ENCODE measurements at regions not wholly inside any gene's neighbourhood (a gene's known extent, or its start where the extent isn't known, plus 50 kb on each side); places are given as distances from the start of the nearest gene placed in this dataset.
A peak's percentile ranks its signal among the peaks of the same experiment; 100 is the strongest.

- no peak for DNase-seq (ENCODE audit: low read depth)
- TF ChIP-seq, protein P1, sequence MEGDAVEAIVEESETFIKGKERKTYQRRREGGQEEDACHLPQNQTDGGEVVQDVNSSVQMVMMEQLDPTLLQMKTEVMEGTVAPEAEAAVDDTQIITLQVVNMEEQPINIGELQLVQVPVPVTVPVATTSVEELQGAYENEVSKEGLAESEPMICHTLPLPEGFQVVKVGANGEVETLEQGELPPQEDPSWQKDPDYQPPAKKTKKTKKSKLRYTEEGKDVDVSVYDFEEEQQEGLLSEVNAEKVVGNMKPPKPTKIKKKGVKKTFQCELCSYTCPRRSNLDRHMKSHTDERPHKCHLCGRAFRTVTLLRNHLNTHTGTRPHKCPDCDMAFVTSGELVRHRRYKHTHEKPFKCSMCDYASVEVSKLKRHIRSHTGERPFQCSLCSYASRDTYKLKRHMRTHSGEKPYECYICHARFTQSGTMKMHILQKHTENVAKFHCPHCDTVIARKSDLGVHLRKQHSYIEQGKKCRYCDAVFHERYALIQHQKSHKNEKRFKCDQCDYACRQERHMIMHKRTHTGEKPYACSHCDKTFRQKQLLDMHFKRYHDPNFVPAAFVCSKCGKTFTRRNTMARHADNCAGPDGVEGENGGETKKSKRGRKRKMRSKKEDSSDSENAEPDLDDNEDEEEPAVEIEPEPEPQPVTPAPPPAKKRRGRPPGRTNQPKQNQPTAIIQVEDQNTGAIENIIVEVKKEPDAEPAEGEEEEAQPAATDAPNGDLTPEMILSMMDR (conservative IDR thresholded peaks at IDR 0.05; ENCODE audit: control insufficient read depth, insufficient read depth, low read depth, low read length), result no peak
- H3K4me3 ChIP-seq (ENCODE audit: control insufficient read depth, low read depth, low read length), result no peak overlapping the region
These were observed 1141.6 kb downstream of the IGSF11 start for GRCh38 chr3:117893001-117893400.

DNA sequence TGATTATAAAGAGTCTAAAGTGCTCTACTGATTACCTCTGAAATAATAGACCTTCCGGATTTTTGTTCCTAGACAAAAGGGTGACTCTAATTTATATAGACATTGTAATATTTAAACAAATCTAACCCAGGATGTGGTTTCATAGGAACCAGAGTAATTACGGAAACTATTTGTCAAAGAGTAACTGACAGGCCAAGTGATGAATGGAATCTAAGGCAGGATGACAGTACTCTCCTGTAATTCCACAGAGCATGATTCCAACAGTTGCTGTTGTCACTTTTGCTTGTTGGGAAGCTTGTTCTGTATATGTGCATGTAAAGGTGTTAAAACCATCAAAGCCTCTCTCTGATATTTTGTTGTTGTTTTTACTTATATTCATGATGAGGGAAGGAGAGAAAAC is 1141.0 kb downstream of the IGSF11 start:
- H3K4me3 ChIP-seq (ENCODE audit: control insufficient read depth, low read depth, low read length), result no peak overlapping the region
- TF ChIP-seq, protein P1 (conservative IDR thresholded peaks at IDR 0.05; ENCODE audit: control insufficient read depth, insufficient read depth, low read depth, low read length), result no peak
- DNase-seq (ENCODE audit: low read depth), result no peak

DNA sequence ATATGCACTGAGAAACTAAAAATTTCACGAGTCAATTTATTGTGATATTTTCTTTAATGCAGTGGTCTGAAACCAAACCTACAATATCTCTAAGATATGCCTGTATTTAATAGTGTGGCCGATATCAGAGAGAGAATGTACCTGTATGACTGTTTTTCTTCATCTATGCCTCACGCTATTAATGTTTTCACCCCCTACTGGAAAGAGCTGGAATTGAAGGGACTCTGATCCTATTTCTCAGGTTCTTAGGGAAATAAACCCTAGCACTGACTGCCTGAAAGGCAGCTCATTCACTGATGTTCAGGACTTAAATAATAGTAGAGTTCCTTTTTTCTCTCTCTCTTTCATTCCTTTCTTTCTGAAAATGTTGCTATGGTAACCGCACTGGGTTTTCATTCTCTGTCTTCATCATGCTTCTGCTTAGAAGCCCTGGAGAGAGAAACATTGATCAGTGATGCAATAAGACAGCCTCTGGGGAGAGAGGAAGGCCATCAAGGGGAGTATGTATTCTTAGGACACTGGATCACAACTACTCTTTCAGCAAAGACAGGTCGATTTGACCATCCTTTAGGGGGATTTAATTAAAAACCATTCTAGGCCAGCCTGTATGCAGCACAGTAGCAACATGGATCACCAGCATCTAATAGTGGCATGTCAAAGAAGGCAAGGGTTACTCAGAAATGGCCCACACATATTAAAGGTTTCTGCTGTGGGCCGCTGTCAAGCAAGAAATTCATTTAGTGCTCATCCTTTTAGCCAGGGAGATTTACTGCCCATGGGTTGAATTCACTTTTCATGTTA is 1135.7 kb downstream of the IGSF11 start:
- TF ChIP-seq, protein P1 (conservative IDR thresholded peaks at IDR 0.05; ENCODE audit: control insufficient read depth, insufficient read depth, low read depth, low read length), result peak; percentile 66
- DNase-seq (ENCODE audit: low read depth), result peak; percentile 33
- H3K4me3 ChIP-seq (ENCODE audit: control insufficient read depth, low read depth, low read length), result no peak overlapping the region

DNA sequence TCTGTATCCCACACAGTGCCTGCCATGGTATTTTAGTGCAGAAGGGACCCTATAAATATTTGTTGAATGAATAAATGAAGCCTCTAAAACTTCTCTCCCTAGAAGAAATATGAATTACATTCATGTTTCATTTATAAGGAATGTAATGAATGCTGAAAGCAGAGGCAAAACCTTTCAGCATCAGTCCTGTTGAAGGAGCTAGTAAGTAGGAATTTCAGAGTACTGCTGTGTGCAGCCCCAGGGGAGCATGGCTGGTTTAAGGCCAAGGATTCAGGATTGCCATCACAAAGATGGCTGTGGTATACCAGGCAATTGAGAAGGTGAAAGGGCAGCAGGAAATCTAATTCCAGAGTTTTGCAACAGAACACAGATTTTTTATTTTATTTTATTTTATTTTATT is 1131.4 kb downstream of the IGSF11 start:
- TF ChIP-seq, protein P1 (conservative IDR thresholded peaks at IDR 0.05; ENCODE audit: control insufficient read depth, insufficient read depth, low read depth, low read length), result no peak
- DNase-seq (ENCODE audit: low read depth), result peak; percentile 52

DNA sequence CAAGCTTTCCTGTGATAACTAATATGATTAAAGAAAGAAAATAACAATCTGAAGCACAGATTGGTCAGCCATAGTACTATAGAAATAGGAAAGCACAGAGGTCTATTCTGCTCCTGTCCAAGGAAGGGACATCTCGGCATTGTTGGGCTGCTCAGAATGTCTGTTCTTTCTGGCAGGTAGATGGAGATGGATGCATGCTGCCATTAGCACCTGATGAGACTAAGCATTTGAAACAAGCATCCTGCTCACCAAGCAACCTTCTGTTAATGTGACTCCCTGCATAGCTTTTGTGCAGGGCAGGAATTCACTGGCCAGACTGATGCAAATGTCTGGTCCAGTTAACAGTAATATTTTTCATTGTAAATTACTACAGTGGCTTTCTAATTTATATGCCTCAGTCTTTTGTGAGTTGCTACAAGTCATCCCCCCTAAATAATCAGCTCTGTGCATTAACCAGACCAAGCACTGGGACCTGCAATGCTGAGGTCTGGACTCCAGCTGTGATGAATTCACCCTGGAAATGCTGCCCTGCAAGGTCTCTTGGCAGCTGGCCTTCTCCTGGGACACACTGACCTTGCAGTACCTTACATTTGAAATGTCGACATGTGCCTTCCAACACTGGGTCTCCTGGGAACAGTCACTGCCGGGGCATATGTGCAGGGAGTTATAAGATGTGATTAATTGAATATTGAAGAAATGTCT is 1123.7 kb downstream of the IGSF11 start:
- TF ChIP-seq, protein P1 (conservative IDR thresholded peaks at IDR 0.05; ENCODE audit: control insufficient read depth, insufficient read depth, low read depth, low read length), result no peak
- peak; percentile 18 for DNase-seq (ENCODE audit: low read depth)
- no peak overlapping the region for H3K4me3 ChIP-seq (ENCODE audit: control insufficient read depth, low read depth, low read length)

More for the DNA sequence above, 1131.4 kb downstream of the IGSF11 start:
- H3K4me3 ChIP-seq (ENCODE audit: control insufficient read depth, low read depth, low read length), result no peak overlapping the region

GRCh38 chr3:117912352-117912751 is 1122.3 kb downstream of the IGSF11 start:
- no peak for DNase-seq (ENCODE audit: low read depth)
- H3K4me3 ChIP-seq (ENCODE audit: control insufficient read depth, low read depth, low read length), result no peak overlapping the region

More at GRCh38 chr3:117912352-117912751, 1122.3 kb downstream of the IGSF11 start:
- TF ChIP-seq, protein P1 (conservative IDR thresholded peaks at IDR 0.05; ENCODE audit: control insufficient read depth, insufficient read depth, low read depth, low read length), result no peak

Data from fibroblast of mammary gland (primary cell).